ENCODE measurements at regions not wholly inside any gene's neighbourhood (a gene's known extent, or its start where the extent isn't known, plus 50 kb on each side); places are given as distances from the start of the nearest gene placed in this dataset.

DNA sequence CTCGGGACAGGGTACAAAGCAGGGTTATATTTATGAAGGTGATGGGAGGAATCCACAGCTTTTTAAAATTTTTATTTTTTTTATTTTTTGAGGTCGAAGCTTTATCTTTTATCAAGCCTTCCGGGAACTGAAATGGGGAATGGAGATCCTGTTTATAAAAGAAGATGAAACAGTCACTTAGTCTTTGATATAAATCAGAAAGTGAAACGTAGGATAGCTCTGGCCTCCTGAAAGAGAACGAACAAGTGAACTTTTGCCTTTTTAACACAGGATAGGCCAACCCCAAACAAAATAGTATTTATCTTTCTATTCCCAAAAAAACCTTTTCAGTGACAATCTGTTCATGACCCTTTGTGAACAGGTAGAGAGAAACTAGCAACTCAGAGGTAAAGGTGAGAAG is 634.0 kb upstream of the LMCD1 start:
- H3K4me1 ChIP-seq = no peaks in the 10 kb centered on the region
- no peaks in the 10 kb centered on the region for H3K27me3 ChIP-seq
- no peak overlapping the region for H3K4me3 ChIP-seq (replicated peaks in 1 of 3)
- no peaks in the 10 kb centered on the region for H3K36me3 ChIP-seq
- no peak overlapping the region for H3K27ac ChIP-seq
- intact Hi-C loops (cut with DNase I) = no loop called here
- no peak for TF ChIP-seq POLR2A (IDR thresholded peaks at IDR 0.05)
- TF ChIP-seq, protein P1, sequence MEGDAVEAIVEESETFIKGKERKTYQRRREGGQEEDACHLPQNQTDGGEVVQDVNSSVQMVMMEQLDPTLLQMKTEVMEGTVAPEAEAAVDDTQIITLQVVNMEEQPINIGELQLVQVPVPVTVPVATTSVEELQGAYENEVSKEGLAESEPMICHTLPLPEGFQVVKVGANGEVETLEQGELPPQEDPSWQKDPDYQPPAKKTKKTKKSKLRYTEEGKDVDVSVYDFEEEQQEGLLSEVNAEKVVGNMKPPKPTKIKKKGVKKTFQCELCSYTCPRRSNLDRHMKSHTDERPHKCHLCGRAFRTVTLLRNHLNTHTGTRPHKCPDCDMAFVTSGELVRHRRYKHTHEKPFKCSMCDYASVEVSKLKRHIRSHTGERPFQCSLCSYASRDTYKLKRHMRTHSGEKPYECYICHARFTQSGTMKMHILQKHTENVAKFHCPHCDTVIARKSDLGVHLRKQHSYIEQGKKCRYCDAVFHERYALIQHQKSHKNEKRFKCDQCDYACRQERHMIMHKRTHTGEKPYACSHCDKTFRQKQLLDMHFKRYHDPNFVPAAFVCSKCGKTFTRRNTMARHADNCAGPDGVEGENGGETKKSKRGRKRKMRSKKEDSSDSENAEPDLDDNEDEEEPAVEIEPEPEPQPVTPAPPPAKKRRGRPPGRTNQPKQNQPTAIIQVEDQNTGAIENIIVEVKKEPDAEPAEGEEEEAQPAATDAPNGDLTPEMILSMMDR (IDR thresholded peaks at IDR 0.05) = no peak
- 65 to 83% methylated on average over 5 of the region's 5 CpGs for WGBS, 2 donors
- no peak for DNase-seq
- H3K9me3 ChIP-seq = no peaks in the 10 kb centered on the region

DNA sequence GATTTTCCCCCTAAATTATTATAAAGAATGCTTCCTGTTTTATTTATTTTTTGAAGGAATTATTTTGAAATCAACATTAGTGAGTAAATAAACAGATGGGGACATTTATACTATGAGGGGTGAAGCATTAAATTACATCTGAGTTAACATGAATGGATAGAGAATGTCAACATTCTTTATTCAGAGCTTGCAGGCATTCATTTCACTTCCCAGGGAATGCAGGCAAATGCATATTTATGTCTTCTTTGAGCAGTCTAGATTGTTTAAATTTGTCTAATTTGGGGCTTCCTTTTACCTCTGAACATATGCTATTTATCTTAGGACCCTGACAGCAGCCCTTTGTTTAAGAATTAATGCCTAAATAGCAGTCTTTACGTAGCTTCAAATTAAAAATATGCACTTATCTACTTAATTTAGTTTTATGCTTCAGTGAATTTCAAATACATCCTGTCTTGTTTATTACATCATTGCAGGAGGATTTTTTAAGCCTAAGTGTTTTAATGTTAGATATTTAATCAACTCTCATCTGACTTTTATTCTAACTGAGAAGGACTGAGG is 630.5 kb upstream of the LMCD1 start:
- Histone ChIP-seq H3K4me1 (peaks cover 4 to 5% of the 10 kb centered on the region in 2 donors), H3K9me3 (no peaks in the 10 kb centered on the region), H3K4me3 (replicated peaks in 1 of 3) (no peak overlapping the region), H3K27me3 (no peaks in the 10 kb centered on the region), H3K27ac (no peak overlapping the region), H3K36me3 (no peaks in the 10 kb centered on the region)
- 39 to 84% methylated on average over 1 of the region's 1 CpG for WGBS, 2 donors
- TF ChIP-seq, protein P1 (IDR thresholded peaks at IDR 0.05) = no peak
- no peak for TF ChIP-seq POLR2A (IDR thresholded peaks at IDR 0.05)
- intact Hi-C loops (cut with DNase I) = no loop called here
- DNase-seq = no peak

DNA sequence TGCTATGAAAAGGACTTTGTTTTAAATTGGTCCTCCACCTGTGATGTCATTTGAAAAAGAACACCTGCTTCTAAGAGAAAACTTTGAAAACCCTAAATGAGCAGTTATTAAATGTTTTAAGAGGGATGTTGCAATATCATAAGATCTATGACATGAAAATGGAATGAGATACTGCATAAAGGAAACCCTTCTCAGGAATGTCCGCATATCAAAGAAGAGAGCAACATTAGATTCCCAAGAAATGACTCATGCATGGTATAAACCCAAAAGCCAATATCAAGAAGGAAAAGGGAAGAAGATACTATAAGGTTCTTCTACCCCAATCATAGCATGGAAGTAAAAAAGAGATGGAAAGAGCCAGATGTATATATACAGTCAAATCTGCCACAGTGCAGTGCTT is 627.5 kb upstream of the LMCD1 start:
- DNase-seq = no peak
- no peaks in the 10 kb centered on the region for H3K36me3 ChIP-seq
- WGBS, 2 donors = 96 to 100% methylated on average over 1 of the region's 1 CpG
- H3K4me1 ChIP-seq = peaks cover 5 to 7% of the 10 kb centered on the region in 2 donors
- TF ChIP-seq POLR2A (IDR thresholded peaks at IDR 0.05) = no peak
- TF ChIP-seq, protein P1 (IDR thresholded peaks at IDR 0.05) = no peak
- no peak overlapping the region for H3K27ac ChIP-seq
- H3K4me3 ChIP-seq (replicated peaks in 1 of 3) = no peak overlapping the region
- H3K27me3 ChIP-seq = no peaks in the 10 kb centered on the region
- no peaks in the 10 kb centered on the region for H3K9me3 ChIP-seq
- intact Hi-C loops (cut with DNase I) = no loop called here

DNA sequence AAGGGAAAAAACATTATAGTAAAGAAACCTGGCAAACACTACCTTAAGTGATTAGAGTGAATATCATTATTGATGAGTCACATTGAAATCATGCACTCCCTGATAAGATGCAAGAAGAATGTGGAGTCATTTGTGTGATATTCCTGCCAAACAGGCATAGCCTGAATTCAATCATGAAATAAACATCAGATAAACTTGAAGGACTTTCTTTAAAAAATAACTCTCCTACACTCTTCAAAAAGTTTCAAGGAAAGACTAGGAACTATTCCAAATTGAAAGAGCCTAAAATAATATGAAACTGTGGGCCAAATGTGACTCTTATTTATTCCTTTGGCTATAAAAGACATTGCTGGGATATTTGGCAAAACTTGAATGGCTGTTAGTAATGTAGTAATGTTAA is 625.7 kb upstream of the LMCD1 start:
- no peaks in the 10 kb centered on the region for H3K36me3 ChIP-seq
- H3K9me3 ChIP-seq = no peaks in the 10 kb centered on the region
- TF ChIP-seq, protein P1 (IDR thresholded peaks at IDR 0.05) = no peak
- TF ChIP-seq POLR2A (IDR thresholded peaks at IDR 0.05) = no peak
- no peak for DNase-seq
- no peak overlapping the region for H3K4me3 ChIP-seq (replicated peaks in 1 of 3)
- intact Hi-C loops (cut with DNase I) = no loop called here
- peak overlapping the region in 2 of 3 donors; percentile 12 to 39 for H3K27ac ChIP-seq
- H3K27me3 ChIP-seq = no peaks in the 10 kb centered on the region
- H3K4me1 ChIP-seq = peaks cover 5 to 7% of the 10 kb centered on the region in 2 donors

DNA sequence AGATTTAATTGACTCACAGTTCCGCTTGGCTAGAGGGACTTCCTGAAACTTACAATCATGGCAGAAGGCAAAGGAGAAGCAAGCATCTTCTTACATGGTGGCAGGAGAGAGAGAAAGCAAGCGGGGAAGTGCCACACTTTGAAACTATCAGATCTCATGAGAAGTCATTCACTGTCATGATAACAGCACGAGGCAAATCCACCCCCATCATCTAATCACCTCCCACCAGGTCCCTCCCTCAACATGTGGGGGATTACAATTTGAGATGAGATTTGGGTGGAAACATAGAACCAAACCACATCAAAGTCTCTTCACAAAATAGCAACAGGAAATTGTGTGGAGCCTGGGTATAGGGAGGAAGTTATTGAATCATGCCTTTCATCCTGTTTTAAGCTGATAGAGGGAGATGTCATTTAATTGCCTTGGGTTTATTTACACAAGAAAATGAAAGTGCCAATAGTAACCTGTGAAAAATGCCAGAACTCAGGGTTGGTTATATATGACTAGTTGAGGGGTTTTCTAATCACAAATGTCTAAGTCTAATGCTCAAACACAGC is 624.8 kb upstream of the LMCD1 start:
- intact Hi-C loops (cut with DNase I) = no loop called here
- no peak for DNase-seq
- no peak overlapping the region for H3K4me3 ChIP-seq (replicated peaks in 1 of 3)
- H3K4me1 ChIP-seq = peaks cover 5 to 7% of the 10 kb centered on the region in 2 donors
- no peaks in the 10 kb centered on the region for H3K27me3 ChIP-seq
- no peaks in the 10 kb centered on the region for H3K9me3 ChIP-seq
- no peak overlapping the region for H3K27ac ChIP-seq
- TF ChIP-seq, protein P1 (IDR thresholded peaks at IDR 0.05) = no peak
- TF ChIP-seq POLR2A (IDR thresholded peaks at IDR 0.05) = no peak
- H3K36me3 ChIP-seq = no peaks in the 10 kb centered on the region
- 56 to 59% methylated on average over 3 of the region's 3 CpGs for WGBS, 2 donors
